ENCODE measurements at regions not wholly inside any gene's neighbourhood (a gene's known extent, or its start where the extent isn't known, plus 50 kb on each side); places are given as distances from the start of the nearest gene placed in this dataset.

DNA sequence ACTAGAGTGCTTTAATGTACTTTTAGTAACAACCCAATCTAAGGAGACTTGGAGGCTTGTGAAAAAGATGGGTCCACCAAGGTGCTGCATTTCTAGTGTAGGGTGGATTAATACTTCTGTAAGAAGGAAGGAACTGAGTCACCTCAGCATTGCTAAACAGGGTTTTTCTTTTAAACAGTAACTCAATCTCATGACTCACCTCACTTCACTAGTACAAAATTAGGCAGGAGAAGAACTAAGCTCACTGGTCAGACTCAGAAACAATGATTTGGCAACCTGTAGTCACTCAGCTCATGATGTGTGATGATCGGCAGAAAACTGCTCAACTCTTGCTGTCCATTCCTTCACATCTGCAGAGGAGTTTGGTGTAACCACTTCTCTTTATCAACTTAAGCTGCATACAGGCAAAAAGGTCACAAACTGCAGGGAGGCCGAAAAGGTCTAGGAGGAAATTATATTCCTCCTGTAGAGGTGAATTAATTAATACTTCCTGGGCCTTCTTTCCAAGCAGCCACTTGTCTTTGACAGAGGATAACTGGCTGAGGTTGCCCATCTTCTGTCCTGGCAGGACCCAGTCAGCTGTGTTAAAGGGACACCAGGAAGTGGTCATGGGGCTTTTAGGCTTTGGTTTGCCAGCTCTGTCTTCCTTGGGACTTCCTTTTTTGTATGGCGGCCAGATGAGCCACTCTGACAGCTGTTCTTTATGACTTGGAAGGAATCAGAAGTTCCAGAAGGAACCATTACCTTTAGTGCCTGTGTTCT, 466.9 kb downstream of the FUT8 start:
- DNase-seq = no peak

DNA sequence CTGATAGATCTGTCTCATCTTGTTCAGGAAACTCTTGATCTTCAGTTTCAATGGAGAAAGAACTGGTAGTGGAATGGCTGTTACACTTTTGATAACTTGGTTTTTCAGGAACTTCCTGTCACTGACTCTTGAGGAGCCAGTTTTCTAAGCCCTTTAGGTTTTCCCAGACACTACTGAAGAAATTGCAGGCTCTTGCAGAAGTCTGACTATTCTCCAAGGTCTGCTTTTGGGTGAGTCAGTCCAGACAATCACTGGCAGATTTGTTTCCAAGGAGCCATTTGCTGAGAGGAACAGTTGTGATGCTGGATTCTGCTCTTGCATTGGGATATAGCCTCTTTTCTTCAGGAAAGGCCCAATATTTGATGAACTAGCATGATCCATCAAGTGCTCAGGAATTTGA, 468.0 kb downstream of the FUT8 start:
- DNase-seq = no peak

DNA sequence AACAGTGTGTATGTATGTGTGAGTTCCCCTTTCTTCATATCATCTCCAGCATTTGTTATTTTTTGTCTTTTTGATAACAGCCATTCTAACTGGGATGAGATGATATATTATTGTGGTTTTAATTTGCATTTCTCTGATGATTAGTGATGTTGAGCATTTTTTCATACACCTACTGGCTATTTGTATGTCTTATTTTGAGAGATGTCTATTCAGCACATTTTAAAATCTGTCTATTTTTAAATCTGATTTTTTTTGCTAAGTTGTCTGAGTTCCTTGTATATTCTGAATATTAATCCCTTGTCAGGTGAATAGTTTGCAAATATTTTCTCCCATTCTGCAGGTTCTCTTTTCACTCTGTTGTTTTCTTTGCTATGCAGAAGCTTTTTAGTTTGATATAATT, 469.1 kb downstream of the FUT8 start:
- no peak for DNase-seq

DNA sequence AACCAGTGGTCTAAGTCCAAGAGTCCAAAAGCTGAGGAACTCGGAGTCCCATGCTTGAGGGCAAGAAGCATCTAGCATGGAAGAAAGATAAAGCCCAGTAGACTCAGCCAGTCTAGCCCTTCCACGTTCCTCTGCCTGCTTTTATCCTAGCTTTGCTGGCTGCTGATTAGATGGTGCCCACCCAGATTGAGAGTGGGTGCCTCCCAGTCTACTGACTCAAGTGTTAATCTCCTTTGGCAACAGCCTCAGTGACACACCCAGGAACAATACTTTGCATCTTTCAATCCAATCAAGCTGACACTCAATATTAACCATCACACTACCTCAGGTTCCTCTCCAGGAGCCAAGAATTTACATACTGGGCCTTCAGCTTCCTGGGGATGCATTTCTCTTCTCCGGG, 476.1 kb downstream of the FUT8 start:
- DNase-seq = no peak

DNA sequence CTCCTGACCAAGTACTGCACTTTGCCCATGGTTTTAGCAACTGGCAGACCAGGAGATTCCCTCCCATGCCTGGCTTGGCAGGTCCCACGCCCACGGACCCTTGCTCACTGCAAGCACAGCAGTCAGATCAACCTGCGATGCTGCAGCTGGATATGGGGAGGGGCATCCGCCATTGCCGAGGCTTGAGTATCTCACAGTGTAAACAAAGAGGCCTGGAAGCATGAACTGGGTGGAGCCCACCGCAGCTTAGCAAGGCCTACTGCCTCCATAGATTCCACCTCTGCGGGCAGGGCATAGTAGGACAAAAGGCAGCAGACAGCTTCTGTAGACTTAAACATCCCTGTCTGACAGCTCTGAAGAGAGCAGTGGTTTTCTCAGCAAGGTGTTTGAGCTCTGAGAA, 479.8 kb downstream of the FUT8 start:
- no peak for DNase-seq

DNA sequence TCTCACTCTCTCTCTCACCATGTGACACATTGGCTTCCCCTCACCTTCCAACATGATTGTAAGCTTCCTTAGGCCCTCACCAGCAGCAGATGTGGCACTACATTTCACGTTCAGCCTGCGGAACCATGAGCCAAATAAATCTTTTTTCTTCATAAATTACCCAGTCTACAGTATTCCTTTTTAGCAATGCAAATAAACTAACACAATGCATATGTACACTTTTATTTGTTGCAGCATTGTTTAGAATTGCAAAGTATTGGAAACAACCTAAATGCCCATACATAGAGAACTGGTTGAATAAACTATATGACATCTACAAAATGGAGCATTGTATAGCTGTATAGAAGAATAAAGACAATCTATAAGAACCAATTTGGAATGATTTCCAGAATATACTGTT, 487.6 kb downstream of the FUT8 start:
- no peak for DNase-seq

DNA sequence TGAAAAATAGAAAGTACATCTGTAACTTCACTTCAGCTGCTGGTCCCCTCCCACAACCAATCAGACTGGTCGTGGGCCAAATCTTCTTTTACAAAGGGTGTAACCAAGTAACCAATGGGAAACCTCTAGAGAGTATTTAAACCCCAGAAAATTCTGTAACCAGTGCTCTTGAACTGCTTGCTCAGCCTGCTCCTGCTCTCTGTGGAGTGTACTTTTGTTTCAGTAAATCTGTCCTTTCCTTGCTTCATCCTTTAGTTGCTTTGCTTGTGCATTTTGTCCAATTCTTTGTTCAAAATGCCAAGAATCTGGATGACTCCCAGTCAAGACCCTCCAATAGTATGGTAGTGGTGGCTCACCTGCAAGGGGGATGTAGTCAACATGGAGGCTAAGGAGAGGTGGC, 489.1 kb downstream of the FUT8 start:
- DNase-seq = no peak

DNA sequence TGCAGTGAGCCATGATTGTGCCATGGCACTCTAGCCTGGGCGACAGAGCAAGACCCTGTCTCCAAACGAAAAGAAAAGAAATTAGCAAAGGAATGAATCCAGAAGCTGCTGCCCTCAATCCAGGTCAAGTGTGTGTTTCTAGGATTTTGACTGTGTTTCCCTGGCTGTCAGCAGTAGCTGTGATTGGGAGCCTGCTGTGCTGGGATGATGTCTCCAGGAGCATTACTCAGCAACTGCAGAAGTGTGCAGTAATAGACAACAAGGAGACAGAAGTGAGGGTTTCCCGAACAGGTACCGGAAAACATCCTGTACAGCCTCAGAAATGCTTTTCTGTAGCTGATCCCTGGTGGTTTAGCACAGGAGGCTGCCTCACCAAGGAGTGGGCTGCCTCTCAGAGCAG, 492.5 kb downstream of the FUT8 start:
- DNase-seq = no peak

DNA sequence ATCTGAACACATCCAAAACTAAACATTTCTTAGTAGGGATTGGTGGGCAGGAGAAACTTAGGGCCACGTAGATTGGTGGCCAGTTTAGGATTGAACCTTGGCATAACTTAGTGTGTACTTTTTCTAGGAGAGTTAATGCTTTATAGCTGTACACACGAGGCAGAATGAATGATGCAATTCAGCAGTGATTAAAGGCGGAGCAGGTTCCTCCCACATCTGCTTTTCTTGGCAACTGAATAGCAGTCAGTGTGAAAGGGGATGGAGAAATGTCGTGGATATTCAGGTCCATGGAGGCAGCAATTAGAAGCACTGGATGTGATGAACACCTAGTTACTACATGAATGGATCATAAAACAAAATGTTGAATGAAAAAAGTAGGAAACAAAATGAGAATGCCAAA, 493.8 kb downstream of the FUT8 start:
- no peak for DNase-seq

DNA sequence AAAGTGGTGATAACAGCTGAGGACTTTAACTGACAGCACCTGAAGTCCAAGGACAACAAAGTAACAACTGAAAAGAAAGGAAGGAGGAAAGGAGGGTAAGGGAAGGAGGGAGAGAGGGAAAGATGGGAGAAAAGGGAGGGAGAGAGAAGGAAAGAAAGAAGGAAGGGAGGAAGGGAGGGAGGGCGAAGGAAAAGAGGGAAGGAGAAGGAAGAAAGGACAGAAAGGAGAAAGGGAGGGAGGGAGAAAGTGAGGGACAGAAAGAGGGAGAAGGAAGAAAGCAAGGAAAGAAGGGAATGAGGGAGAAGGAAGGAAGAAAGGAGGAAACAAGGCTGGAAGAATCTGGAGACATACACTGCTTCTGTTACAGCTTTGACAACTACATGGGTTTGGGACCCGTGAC, 494.4 kb downstream of the FUT8 start:
- DNase-seq = no peak

DNA sequence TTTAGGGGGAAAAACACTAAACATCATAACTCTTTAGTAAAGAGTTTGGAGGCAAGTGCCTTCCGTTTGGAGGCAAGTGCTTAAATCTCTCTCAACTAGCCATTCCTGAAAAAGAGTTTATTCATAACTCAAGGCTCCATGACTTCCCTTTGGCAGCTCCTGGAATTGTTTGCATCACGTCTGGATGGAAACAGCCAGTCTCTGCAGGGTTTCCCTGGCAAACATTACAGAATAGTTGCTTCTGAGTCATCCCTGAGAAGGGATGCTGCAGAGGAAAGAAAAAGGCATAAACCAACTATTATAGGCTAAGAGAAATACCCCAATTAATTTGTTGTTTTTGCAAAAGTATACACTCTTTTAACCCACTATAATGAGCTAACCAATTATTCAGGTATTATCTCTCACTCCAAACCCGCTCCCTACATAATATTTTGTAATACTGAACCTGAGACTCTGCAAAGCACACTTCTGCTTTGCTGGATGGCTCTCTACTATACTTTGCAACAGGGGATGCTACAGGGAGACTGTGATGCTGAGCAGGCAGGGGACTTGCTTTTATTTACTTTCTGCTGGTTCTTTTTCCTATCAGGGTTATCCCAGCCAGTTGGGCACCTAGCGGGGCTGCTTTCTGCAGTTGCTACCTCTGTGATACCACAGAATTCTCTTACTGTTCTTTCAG, 497.7 kb downstream of the FUT8 start:
- no peak for DNase-seq

DNA sequence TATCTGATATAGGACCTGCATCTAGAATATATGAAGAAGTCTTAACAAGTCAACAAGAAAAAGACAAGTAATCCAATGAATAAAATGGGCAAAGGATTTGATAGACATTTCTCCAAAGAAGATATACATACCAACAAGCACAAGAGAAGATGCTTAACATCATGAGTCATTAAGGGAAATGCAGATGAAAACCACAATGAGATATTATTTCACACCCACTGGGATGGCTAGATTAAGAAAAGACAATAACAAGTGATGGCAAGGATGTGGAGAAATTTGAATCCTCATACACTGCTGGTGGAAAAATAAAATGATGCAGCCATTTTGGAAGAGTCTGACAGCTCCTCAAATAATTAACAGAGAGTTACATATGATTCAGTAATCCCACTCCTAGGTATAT, 502.6 kb downstream of the FUT8 start:
- no peak for DNase-seq

DNA sequence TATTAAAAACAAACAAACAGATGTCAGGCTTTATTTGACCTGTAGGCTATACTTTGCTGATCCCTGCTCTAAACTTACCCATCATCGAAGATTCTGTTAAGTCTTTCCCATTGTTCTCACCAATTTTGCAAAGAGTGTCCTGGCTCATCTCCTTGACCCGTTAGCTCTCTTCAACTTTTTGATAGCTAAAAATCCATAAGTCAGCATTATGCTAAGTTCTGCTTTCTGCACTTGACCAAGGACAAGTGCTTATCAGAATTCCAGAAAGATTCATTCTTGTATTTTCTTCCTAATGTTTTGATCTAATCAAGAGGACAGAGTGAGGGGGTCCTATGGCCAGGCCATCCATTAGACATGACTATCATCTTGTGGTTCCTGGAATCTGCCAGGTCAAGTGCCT, 503.5 kb downstream of the FUT8 start:
- DNase-seq = no peak

DNA sequence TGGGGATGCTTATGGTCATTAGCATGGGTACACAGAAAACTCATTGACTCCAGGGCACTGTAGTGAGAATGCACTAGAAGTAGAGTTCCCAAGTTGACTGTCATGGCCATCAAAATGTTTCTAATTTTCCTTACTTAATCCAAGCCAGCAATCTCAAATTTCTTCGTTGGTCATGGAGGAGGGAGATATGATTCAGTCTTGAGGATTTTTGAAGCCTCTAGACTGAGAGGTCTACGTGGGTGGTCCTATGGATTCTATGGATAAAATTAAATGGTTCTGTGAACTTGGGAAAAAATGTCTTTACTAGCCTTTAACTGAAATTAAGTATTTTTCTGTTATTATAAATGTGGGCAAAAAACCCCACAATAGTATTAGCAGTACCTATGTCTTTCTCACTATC, 508.5 kb downstream of the FUT8 start:
- no peak for DNase-seq

DNA sequence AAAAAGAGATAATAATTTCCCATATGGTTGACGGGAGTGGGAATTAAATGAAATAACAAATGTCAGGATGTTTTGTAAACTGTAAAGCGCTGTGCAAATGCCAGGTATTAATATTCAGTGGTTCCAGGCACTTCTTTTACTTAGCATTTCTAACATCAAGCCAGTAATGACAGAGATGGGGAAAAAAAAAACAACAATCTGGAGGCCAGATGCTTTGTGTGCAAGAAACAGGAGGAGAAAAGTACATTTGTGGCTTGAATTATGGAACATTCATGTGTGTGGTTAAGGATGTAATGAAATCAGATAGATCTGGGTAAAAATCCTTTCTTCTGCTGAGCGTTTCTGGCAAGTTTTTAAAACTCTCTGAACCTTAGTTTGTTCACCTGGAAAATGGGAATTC, 509.6 kb downstream of the FUT8 start:
- DNase-seq = no peak

DNA sequence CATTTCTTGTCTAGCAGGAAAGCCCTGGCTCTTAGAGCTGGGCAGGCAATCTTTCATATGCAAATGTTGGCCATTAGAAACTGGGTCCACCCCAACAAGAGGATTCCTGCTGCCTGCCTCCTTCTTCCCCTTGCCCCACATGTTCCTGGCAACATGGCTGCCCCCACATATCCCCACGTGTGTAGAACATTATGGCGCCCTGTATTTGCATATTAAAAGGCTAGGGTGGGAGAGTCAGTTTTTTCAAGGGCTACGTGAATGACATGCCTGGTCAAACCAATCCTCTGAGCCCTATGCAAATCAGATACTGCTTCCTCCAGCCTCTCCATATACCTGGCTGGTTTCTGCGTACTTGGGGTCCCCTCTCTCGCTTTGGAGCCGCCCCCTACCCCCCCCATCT, 514.0 kb downstream of the FUT8 start:
- DNase-seq = no peak

DNA sequence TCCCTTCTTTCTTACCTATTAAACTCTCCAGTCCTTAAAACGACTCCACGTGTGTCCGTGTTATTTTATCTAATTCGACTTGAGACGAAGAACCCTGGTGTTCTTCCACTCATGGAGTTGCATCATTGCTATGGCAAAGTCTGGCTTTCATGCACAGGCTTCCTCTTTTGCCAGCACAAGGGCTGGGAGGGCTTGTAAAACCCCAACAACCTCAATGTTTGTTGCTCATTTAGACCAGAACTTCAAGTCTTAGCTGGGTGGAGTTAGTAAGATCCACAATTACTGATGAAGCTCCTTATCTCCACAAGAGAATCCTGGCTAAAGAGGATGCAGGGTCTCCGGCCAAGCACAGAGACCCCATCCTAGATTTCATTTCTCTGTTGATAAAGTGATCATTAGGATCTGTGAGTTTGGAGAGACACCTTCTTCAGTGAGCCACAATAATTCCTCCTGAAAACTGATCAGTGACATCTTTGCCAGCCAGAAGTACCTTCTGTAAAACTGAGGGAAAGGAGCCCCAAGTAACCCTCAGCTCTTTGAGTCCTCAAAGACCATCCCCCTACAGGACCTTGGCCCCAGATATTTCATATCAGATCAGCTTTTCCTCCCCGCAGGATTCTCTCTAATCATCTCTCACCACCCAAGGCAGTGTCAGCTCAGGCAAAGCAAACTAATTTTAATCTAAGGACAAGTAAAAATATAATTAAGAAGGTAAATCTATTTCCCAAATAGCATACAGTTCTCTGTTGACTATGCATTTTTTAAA, 514.6 kb downstream of the FUT8 start:
- no peak for DNase-seq

DNA sequence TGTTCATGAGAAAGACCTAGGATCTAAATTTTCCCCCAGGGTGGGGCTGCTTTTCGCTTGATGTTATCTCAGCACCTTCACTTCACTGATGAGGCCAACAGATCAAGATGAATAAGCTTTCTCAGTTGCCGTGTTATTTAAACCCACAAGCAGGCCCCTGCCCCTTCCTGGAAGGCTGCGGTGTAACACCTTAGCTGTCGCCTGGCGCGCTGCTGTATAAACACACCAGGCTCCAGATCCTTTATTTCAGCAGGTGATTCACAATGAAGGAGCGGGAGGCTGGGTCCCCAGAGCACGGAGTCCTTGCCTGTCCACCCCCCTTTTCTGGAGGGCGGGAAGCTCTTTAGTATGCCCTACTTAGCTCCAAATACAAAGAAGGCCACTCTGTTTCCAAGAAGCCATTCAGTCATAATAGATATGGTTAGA, 515.4 kb downstream of the FUT8 start:
- DNase-seq = no peak

DNA sequence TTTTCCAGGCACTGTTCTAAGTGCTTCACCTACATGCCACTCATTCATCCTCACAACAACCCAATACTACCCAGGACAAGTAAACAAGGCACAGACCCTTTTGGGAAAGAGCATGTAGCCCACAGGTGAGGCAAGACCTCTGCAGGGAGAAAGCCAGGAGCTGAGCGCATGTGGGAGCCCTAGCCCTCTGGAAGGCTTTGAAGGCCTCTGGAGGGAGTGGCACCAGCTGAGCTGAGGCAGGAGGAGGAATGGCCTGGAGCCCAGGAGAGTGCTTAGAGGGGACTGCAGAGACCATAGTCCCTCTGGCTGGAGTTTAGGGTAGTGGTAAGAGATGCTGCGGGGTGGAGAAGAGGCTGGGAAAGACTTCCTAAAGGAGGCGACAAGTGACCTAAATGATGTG, 516.5 kb downstream of the FUT8 start:
- no peak for DNase-seq

DNA sequence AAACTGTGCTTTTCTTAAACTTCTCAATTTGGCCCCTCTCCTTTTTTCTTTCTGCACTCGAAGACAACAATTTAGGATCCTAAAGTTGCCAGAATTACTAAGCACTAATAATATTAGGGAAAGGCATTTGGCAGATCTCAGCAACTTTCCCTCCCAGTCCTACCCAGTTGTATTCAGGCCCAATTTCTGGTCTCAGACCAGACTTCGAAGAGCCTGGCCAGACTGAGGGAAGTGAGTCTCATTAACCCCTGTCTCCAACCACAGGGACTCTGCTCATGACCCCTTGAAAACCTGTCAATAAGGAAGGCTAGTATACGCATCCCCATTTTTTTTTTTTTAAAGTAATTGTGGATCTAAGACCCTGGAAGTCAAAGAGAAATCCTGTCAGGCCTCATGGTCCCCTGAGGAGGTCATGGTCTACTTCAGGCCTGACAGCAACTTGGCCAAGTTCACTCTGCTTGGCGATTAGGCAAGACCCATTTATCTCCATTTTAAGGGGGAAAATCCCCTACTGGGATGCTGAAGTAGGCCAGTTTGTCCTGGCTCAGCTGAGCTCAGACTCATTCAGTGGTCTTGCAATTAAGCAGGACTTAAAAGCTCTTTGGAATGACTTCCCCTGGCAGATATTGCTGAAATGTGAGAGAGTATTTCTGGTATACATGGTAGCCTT, 521.0 kb downstream of the FUT8 start:
- DNase-seq = no peak

DNA sequence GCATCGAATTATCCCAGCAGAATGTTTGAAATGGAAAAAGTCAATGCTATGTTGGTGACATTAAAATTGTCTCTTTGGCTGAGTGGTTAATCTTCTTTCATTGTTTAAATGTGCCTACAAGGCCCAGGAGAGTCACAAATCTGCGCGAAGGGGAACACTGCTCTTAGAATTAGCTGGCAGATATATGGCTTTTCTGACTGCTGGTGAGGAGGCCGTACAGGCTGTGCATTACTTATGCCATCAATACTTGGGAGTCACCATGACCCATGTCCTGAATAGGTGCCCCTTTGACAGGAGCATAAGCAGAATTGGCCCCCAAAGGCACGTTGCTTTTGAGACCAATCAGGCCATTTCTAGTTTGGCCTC, 521.5 kb downstream of the FUT8 start:
- no peak for DNase-seq

DNA sequence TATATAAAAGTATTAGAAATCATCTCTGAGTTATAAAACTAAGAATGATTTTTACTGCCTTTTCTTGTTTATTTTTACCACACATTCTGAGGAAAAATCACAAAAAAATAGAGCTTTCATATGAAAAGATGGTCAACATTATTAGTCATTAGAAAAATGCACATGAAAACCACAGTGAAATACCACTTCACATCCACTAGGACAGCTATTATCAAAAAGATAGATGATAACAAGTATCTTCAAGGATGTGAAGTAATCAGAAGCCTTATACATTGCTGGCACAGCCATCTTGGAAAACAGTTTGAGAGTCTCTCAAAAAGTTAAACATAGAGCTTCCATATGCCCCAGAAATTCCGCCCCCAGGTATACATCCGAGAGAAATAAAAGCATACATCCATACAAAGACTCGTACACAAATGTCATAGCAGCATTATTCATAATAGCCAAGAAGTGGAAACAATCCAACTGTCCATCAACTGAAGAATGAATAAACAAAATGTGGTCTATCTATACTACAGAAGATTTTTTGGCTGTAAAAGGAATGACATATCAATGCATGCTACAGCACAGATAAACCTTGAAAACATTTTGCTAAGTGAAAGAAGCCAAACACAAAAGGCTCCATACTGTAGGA, 523.9 kb downstream of the FUT8 start:
- no peak for DNase-seq
